HCEC 1CT (cell line): ENCODE measurements at regions not wholly inside any gene's neighbourhood (a gene's known extent, or its start where the extent isn't known, plus 50 kb on each side); places are given as distances from the start of the nearest gene placed in this dataset.
"Not testable (repeated sequence)": the region's sequence is repeated elsewhere in the genome, so short reads cannot be mapped to it uniquely, and the experiment has no call there.

ENCODE experiments used
- DNase-seq: peaks from one replicate; pipeline ENCODE4 v3.0.0-alpha.2; 2017

GRCh38 chr16:7938175-7938574, 605.5 kb downstream of the RBFOX1 start:
- DNase-seq, result no peak

GRCh38 chr16:7921345-7921744, 588.7 kb downstream of the RBFOX1 start:
- DNase-seq, result no peak

- no peak for DNase-seq
Measured at GRCh38 chr16:7919782-7920181, 587.1 kb downstream of the RBFOX1 start.

- no peak for DNase-seq
Measured at GRCh38 chr16:7914748-7915147, 582.1 kb downstream of the RBFOX1 start.

- no peak for DNase-seq
Measured at GRCh38 chr16:7912132-7912531, 579.5 kb downstream of the RBFOX1 start.

- DNase-seq, result no peak
Measured at GRCh38 chr16:7910116-7910515, 577.5 kb downstream of the RBFOX1 start.

- no peak for DNase-seq
Measured at GRCh38 chr16:7888411-7888810, 555.8 kb downstream of the RBFOX1 start.

GRCh38 chr16:7887316-7887715, 554.7 kb downstream of the RBFOX1 start:
- no peak for DNase-seq

GRCh38 chr16:7871979-7872378, 539.3 kb downstream of the RBFOX1 start:
- no peak for DNase-seq

GRCh38 chr16:7871371-7871770, 538.7 kb downstream of the RBFOX1 start:
- no peak for DNase-seq

GRCh38 chr16:7867831-7868230, 535.2 kb downstream of the RBFOX1 start:
- DNase-seq, result no peak

GRCh38 chr16:7866144-7866543, 533.5 kb downstream of the RBFOX1 start:
- no peak for DNase-seq

- not testable (repeated sequence) for DNase-seq
Measured at GRCh38 chr16:7865393-7865792, 532.7 kb downstream of the RBFOX1 start.

- DNase-seq, result no peak
Measured at GRCh38 chr16:7861891-7862582, 529.4 kb downstream of the RBFOX1 start.

- DNase-seq, result no peak
Measured at GRCh38 chr16:7853197-7853596, 520.6 kb downstream of the RBFOX1 start.

GRCh38 chr16:7849841-7850240, 517.2 kb downstream of the RBFOX1 start:
- DNase-seq, result no peak

GRCh38 chr16:7843261-7843660, 510.6 kb downstream of the RBFOX1 start:
- DNase-seq, result no peak

- DNase-seq, result no peak
Measured at GRCh38 chr16:7839568-7839967, 506.9 kb downstream of the RBFOX1 start.

GRCh38 chr16:7834771-7835431, 502.3 kb downstream of the RBFOX1 start:
- DNase-seq, result no peak

- no peak for DNase-seq
Measured at GRCh38 chr16:7820816-7821215, 488.2 kb downstream of the RBFOX1 start.

GRCh38 chr16:7805686-7806396, 473.2 kb downstream of the RBFOX1 start:
- no peak for DNase-seq

GRCh38 chr16:7804635-7805195, 472.1 kb downstream of the RBFOX1 start:
- DNase-seq, result no peak

- no peak for DNase-seq
Measured at GRCh38 chr16:7792346-7792745, 459.7 kb downstream of the RBFOX1 start.
